Fibroblast of lung (primary cell): ENCODE measurements at regions not wholly inside any gene's neighbourhood (a gene's known extent, or its start where the extent isn't known, plus 50 kb on each side); places are given as distances from the start of the nearest gene placed in this dataset.

Source experiments
- CTCF ChIP-seq, 2 donors: IDR thresholded peaks in 1 of 2; conservative IDR thresholded peaks in 1 of 2; 1 replicate in 1 of 2; 2 replicates in 1 of 2; pipeline ENCODE4 v1.5.1; 2011 to 2012; ENCODE audit warnings: low read length in 2 of 2, control low read depth in 1 of 2, inconsistent platforms in 1 of 2, low read depth in 1 of 2, mild to moderate bottlenecking in 1 of 2
- EZH2 ChIP-seq: IDR thresholded peaks from 2 replicates; pipeline ENCODE4 v1.5.1; 2012; ENCODE audit warnings: low read length, control low read depth, mild to moderate bottlenecking; ENCODE audit errors: missing control alignments

- no peak for TF ChIP-seq EZH2
- TF ChIP-seq CTCF (conservative IDR thresholded peaks at IDR 0.05 in 1 of 2, IDR thresholded peaks at IDR 0.05 in 1 of 2; ENCODE audit: low read depth in 1 of 2, low read length in 2 of 2): no peak
These were observed 291.5 kb upstream of the BOD1L1 start for GRCh38 chr4:13918991-13919441.
